GM06990 (cell line): ENCODE measurements at regions not wholly inside any gene's neighbourhood (a gene's known extent, or its start where the extent isn't known, plus 50 kb on each side); places are given as distances from the start of the nearest gene placed in this dataset.

Experiments used
- DNase-seq: peaks from one replicate; pipeline ENCODE4 v3.0.0-alpha.2; 2011; ENCODE audit not compliant: insufficient read length; ENCODE audit errors: extremely low read depth
- H3K27me3 ChIP-seq: replicated peaks from 2 replicates; pipeline ENCODE4 v1.6.0; 2011; ENCODE audit warnings: low read length; ENCODE audit not compliant: control insufficient read depth, insufficient read depth
- H3K36me3 ChIP-seq: 2 replicates; pipeline ENCODE4 v1.5.1; 2011; ENCODE audit warnings: low read length; ENCODE audit not compliant: control insufficient read depth, insufficient read depth
- H3K4me3 ChIP-seq: replicated peaks from 2 replicates; pipeline ENCODE4 v1.5.1; 2011; ENCODE audit warnings: low read depth, mild to moderate bottlenecking, control low read depth, low read length
- TF ChIP-seq, protein P1 (sequence below): IDR thresholded peaks from 2 replicates; pipeline ENCODE4 v1.5.1; 2011; ENCODE audit warnings: low read length, control low read depth, mild to moderate bottlenecking, inconsistent platforms; ENCODE audit not compliant: insufficient read depth, poor library complexity, severe bottlenecking

DNA sequence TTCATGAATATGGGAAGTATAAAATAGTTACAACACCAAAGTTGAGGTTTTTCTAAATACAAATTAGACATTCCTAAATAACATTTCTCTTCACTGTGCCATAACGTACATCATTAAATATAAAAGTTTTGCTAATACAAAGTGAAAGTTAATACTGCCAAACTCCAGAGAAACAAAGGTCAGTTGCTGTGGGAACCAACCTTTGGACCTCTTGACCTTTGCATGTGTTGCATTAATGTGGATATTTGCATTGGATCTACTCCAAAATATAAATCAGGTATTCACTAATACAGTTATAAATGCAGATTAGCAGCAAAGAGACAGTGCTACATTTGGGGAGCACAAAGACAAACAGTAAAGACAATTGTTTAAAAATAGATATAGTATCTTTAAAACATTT, 366.0 kb upstream of the USP15 start:
- Histone ChIP-seq H3K27me3 (no peaks in the 10 kb centered on the region), H3K36me3 (no peaks in the 10 kb centered on the region), H3K4me3 (no peak overlapping the region)
- TF ChIP-seq, protein P1, sequence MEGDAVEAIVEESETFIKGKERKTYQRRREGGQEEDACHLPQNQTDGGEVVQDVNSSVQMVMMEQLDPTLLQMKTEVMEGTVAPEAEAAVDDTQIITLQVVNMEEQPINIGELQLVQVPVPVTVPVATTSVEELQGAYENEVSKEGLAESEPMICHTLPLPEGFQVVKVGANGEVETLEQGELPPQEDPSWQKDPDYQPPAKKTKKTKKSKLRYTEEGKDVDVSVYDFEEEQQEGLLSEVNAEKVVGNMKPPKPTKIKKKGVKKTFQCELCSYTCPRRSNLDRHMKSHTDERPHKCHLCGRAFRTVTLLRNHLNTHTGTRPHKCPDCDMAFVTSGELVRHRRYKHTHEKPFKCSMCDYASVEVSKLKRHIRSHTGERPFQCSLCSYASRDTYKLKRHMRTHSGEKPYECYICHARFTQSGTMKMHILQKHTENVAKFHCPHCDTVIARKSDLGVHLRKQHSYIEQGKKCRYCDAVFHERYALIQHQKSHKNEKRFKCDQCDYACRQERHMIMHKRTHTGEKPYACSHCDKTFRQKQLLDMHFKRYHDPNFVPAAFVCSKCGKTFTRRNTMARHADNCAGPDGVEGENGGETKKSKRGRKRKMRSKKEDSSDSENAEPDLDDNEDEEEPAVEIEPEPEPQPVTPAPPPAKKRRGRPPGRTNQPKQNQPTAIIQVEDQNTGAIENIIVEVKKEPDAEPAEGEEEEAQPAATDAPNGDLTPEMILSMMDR: no peak
- no peak for DNase-seq

DNA sequence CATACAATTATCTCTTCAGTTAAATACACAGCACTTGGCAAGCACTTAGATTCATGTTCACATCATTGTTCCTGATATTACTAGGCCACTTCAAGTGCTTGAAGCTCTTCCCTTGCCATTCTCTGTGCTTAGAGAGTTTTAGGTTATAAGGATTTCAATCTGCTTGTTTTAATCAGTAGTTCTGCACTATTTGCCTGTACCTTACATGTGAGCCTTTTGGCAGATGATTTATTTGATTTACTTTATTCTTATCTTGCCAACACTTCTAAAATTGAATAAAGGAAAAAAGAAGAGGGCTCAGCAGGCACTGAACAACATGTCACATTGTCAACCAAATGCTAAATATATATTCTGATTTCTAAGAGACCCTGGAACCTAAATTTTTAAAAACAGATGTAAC, 363.8 kb upstream of the USP15 start:
- Histone ChIP-seq H3K4me3 (no peak overlapping the region), H3K36me3 (no peaks in the 10 kb centered on the region), H3K27me3 (no peaks in the 10 kb centered on the region)
- TF ChIP-seq, protein P1: no peak
- no peak for DNase-seq

DNA sequence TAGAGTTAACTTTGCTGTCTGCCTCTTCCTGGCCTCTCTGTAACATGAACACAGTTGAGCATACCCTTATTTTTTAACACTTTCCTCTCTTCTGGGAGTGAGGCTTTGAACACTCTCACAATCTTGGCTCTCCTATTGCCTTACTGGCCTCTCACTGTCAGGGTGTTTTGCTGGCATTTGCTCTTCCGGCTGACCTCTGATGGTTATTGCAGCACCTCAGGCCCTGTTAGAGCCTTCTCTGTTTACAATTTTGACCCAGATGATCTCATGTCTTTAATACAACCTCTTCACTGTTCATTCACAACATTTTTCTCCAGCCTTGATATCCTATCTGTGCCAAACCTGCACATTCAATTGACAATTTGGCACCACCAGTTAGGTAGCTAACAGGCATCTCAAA, 357.8 kb upstream of the USP15 start:
- Histone ChIP-seq H3K27me3 (no peaks in the 10 kb centered on the region), H3K36me3 (no peaks in the 10 kb centered on the region), H3K4me3 (no peak overlapping the region)
- TF ChIP-seq, protein P1: no peak
- DNase-seq: no peak

DNA sequence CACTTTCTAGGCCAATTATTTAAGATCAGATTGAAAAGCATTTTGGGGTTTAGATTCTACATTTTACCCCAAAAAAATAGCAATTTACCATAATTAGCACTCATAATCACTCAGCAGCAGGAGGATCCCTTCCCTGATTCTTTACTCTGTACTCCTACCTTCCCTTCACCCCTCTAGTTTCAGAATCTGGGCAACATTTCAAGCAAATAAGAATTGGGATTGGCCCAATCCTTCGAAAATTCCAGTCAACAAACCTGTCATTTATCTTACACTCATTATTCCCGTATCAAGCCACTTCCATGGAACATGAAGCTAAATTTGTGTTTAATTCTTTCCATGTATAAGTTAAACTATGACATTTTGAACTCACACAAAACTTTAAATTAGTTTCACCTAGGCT, 349.1 kb upstream of the USP15 start:
- Histone ChIP-seq H3K4me3 (no peak overlapping the region), H3K36me3 (no peaks in the 10 kb centered on the region), H3K27me3 (no peaks in the 10 kb centered on the region)
- TF ChIP-seq, protein P1: no peak
- no peak for DNase-seq

DNA sequence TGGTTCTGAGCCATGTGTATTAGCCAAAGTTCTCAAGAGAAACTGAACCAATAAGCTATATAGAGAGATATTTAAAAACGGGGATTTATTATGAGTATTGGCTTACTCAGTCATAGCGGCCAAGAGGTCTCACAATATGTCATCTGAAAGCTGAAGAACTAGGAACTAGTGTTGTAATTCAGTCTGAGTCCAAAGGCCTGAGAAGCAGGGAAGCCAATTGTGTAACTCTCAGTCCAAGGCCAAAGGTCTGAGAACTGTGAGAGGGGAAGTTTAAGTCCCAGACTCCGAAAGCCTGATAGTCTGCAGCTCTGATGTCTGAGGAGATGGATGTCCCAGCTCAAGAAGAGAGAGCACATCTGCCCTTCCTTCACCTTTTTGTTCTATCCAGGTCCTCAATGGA, 344.8 kb upstream of the USP15 start:
- H3K36me3 ChIP-seq: no peaks in the 10 kb centered on the region
- no peak overlapping the region for H3K4me3 ChIP-seq
- TF ChIP-seq, protein P1: no peak
- no peak for DNase-seq
- no peaks in the 10 kb centered on the region for H3K27me3 ChIP-seq

DNA sequence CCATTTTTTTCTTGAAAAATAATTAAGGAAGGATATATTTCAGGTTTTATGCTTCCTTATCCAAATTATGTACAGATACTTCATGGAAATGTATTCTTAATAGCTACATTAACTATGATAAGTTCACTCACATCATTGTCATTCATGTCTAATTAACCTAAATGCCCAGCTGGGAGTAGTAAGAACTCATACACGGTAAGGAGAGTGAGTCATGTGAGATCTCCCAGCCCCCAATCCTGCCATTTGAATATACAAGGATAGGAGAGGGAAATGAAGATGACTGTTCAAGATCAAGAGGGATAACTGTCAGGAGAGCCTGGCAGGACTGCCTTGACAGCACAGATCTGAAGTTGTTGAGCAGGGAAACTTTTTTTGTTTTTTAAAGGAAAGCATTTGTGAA, 343.4 kb upstream of the USP15 start:
- no peak overlapping the region for H3K4me3 ChIP-seq
- DNase-seq: no peak
- TF ChIP-seq, protein P1: no peak
- H3K36me3 ChIP-seq: no peaks in the 10 kb centered on the region
- no peaks in the 10 kb centered on the region for H3K27me3 ChIP-seq
